Progenitor cell of endocrine pancreas (in vitro differentiated cells): ENCODE measurements at regions not wholly inside any gene's neighbourhood (a gene's known extent, or its start where the extent isn't known, plus 50 kb on each side); places are given as distances from the start of the nearest gene placed in this dataset.
"Not testable (repeated sequence)": the region's sequence is repeated elsewhere in the genome, so short reads cannot be mapped to it uniquely, and the experiment has no call there.

Source experiments
- DNase-seq: peaks from one replicate; pipeline ENCODE4 v3.0.0; 2021; ENCODE audit warnings: low spot score; ENCODE audit not compliant: unreplicated experiment
- H3K27ac Mint-ChIP-seq: 2 replicates; pipeline ENCODE4 v1.8.0; 2021; ENCODE audit warnings: mild to moderate bottlenecking, moderate library complexity, mixed read lengths
- H3K27me3 Mint-ChIP-seq: 2 replicates; pipeline ENCODE4 v1.8.0; 2021; ENCODE audit warnings: mixed read lengths
- H3K36me3 Mint-ChIP-seq: 2 replicates; pipeline ENCODE4 v1.8.0; 2022; ENCODE audit warnings: mixed read lengths; ENCODE audit not compliant: insufficient read depth
- H3K4me1 Mint-ChIP-seq: 2 replicates; pipeline ENCODE4 v1.8.0; 2021; ENCODE audit warnings: low read depth, mixed read lengths
- H3K4me3 Mint-ChIP-seq: 2 replicates; pipeline ENCODE4 v1.8.0; 2021; ENCODE audit warnings: low read depth, mild to moderate bottlenecking, moderate library complexity, mixed read lengths
- H3K9me3 Mint-ChIP-seq: 2 replicates; pipeline ENCODE4 v1.8.0; 2021; ENCODE audit warnings: low read depth, mixed read lengths
- CTCF ChIP-seq: fragments of 200-600 bp; sonication (generic); IDR thresholded peaks from one replicate; pipeline ENCODE4 v1.5.0; 2021; ENCODE audit warnings: antibody characterized with exemption, mild to moderate bottlenecking; ENCODE audit not compliant: unreplicated experiment

GRCh38 chr15:35958975-35959374 is 413.0 kb upstream of the DPH6 start:
- no peak for TF ChIP-seq CTCF
- Mint-ChIP-seq H3K36me3 (no peaks in the 10 kb centered on the region), H3K27ac (no peak overlapping the region), H3K9me3 (no peaks in the 10 kb centered on the region), H3K4me3 (no peak overlapping the region), H3K27me3 (no peaks in the 10 kb centered on the region), H3K4me1 (peaks cover 6% of the 10 kb centered on the region)
- DNase-seq, result no peak

GRCh38 chr15:35963326-35963725 is 417.4 kb upstream of the DPH6 start:
- Mint-ChIP-seq H3K27me3 (no peaks in the 10 kb centered on the region), H3K4me1 (peaks cover 3% of the 10 kb centered on the region), H3K4me3 (no peak overlapping the region), H3K27ac (no peak overlapping the region), H3K9me3 (no peaks in the 10 kb centered on the region), H3K36me3 (no peaks in the 10 kb centered on the region)
- DNase-seq, result no peak
- no peak for TF ChIP-seq CTCF

- Mint-ChIP-seq H3K36me3 (no peaks in the 10 kb centered on the region), H3K27ac (no peak overlapping the region), H3K4me1 (peaks cover 14% of the 10 kb centered on the region), H3K4me3 (no peak overlapping the region), H3K9me3 (no peaks in the 10 kb centered on the region), H3K27me3 (no peaks in the 10 kb centered on the region)
- no peak for TF ChIP-seq CTCF
- no peak for DNase-seq
Measured at GRCh38 chr15:35966781-35967180, 420.8 kb upstream of the DPH6 start.

GRCh38 chr15:35967968-35968367 is 422.0 kb upstream of the DPH6 start:
- not testable (repeated sequence) for H3K9me3 Mint-ChIP-seq, DNase-seq, H3K27me3 Mint-ChIP-seq, H3K36me3 Mint-ChIP-seq, H3K4me3 Mint-ChIP-seq, H3K27ac Mint-ChIP-seq
- peaks cover 14% of the 10 kb centered on the region for H3K4me1 Mint-ChIP-seq

GRCh38 chr15:35973029-35973428 is 427.1 kb upstream of the DPH6 start:
- Mint-ChIP-seq H3K36me3 (no peaks in the 10 kb centered on the region), H3K4me1 (peaks cover 14% of the 10 kb centered on the region), H3K27ac (no peak overlapping the region), H3K4me3 (no peak overlapping the region), H3K9me3 (no peaks in the 10 kb centered on the region), H3K27me3 (no peaks in the 10 kb centered on the region)
- DNase-seq, result no peak
- TF ChIP-seq CTCF, result no peak

GRCh38 chr15:35974052-35974451 is 428.1 kb upstream of the DPH6 start:
- H3K27me3 Mint-ChIP-seq, result no peaks in the 10 kb centered on the region
- TF ChIP-seq CTCF, result no peak
- H3K27ac Mint-ChIP-seq, result no peak overlapping the region
- no peaks in the 10 kb centered on the region for H3K36me3 Mint-ChIP-seq
- no peaks in the 10 kb centered on the region for H3K9me3 Mint-ChIP-seq
- peaks cover 14% of the 10 kb centered on the region for H3K4me1 Mint-ChIP-seq
- no peak overlapping the region for H3K4me3 Mint-ChIP-seq
- no peak for DNase-seq
